T47D (cell line): ENCODE measurements at regions not wholly inside any gene's neighbourhood (a gene's known extent, or its start where the extent isn't known, plus 50 kb on each side); places are given as distances from the start of the nearest gene placed in this dataset.
"Not testable (repeated sequence)": the region's sequence is repeated elsewhere in the genome, so short reads cannot be mapped to it uniquely, and the experiment has no call there.

Experiments
- DNase-seq, 2 experiments: peaks; one replicate each; pipeline versions ENCODE4 v3.0.0 to v3.0.0-alpha.2; 2011 to 2012; ENCODE audit warnings: low read depth in 1 of 2, low spot score in 1 of 2
- JUND ChIP-seq: IDR thresholded peaks from 2 replicates; pipeline ENCODE4 v1.6.1; 2012; ENCODE audit warnings: low read depth
- in situ Hi-C: cut with HindIII; loops from 2 replicates; pipeline ENCODE4 v1.10.0; 2016; ENCODE audit warnings: low sequenced_read_pairs, low pct_unique_long_range_greater_than_20kb

- DNase-seq, result no peak
- TF ChIP-seq JUND, result no peak
- in situ Hi-C loops, result no loop called here
These were observed 626.7 kb upstream of the DEFB115 start for GRCh38 chr20:30630761-30631160.

GRCh38 chr20:30631261-30631789 is 626.1 kb upstream of the DEFB115 start:
- in situ Hi-C loops, DNase-seq: not testable (repeated sequence)

DNA sequence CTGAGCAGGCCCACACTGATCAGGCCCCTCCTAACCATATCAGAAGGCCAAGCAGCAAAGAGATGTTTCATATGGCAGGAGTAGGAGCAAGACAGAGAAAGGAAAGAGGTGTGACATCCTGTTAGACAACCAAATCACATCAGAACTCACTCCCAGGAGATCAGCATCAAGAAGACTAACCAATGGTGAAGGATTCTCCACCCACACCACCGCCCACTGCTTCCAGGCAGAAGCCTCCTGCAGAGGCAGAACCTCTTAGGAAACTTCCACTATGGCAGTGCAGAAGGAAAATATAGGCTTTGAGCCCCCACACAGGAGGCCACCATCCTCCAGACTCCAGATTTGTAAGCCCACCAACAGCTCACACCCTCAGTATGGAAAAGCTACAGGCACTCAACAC is 624.7 kb upstream of the DEFB115 start:
- in situ Hi-C loops, DNase-seq: not testable (repeated sequence)

DNA sequence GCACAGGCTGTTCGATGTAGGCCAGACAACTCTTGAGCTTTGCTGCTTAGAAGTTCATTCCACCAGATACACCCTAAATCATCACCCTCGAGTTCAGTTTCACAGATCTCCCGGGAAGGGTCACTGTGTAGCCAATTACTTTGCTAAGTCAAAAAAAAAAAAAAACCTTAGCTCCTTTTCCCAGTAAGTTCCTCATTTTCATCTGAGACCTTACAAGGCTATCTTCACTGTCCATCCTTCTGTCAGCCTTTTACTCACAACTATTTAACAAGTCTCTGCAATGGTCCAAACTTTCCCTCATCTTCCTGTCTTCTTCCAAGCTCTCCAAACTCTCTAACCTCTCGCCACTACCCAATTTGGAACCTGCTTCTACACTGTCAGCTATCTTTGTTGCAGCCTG is 615.9 kb upstream of the DEFB115 start:
- in situ Hi-C loops, DNase-seq: not testable (repeated sequence)

- DNase-seq, in situ Hi-C loops: not testable (repeated sequence)
These were observed 596.5 kb upstream of the DEFB115 start for GRCh38 chr20:30660982-30661381.

DNA sequence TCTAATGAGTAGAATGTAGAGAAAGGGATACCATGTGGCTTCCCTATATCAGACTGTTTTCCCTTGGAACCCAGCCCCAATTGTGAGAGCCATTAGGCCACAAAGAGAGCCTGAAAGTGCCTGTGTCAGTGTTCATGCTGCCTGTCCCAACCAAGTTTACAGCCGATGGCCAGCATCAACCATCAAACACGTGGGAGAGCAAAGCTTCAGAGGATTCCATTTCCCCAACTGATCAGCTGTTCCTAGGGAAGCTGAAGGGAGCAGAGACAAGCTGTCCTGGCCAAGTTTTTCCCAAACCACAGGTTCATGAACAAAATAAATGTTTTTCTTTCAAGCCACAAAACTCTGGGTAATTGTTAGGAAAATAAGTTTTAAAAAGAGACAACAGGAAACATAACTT is 589.0 kb upstream of the DEFB115 start:
- in situ Hi-C loops, result not testable (repeated sequence)

DNA sequence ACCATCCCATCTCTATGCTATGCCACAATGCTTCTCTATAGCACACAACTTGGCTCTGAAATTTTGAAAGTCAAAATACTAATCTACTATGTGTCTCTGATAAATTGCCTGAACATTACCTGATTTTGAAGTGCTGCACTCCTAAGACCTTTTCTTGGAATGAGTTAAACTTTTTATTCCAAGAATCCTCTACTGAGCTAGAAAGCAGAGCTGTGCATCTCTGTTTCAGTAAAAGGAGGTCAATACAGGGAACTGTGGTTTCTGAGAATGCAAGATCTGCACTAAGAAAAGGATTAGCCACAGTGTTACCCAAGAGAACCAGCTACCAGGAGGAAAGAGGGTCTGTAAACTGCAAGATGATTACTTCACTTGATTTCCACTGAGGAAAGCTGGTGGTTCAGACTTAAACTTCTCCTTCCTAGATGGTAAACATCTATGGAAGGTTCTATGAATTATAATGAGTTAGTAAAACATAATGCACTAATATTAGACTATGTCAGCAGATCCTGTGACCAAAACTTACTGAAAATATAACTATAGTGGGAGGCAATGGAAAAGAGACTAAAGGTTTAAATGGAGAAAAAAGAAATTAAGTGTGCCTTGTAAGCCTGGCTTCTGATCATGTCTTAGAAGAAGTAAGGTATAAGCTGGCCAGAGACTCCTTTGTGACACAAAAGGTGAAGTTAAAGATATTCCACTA is 588.0 kb upstream of the DEFB115 start:
- in situ Hi-C loops, DNase-seq: not testable (repeated sequence)

More for the DNA sequence above, 589.0 kb upstream of the DEFB115 start:
- DNase-seq, result not testable (repeated sequence)

DNA sequence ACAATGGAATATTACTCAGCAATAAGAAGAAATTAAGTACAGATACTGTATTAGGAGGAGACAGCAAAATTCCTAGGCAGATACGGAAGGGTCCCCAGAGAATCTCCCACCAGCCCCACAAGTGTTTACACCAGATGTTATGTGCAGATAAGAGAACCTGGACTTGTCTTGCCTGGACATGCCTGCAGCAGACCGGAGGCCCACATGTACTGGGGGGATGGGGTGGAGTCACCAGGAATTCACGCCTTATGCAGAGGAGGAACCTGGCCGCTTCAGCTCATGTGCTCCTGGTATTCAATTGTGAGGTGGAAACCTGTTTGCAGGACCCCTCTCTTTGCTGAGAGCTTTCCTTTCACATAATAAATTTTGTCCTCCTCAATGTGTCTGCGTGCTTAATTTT is 586.3 kb upstream of the DEFB115 start:
- DNase-seq, in situ Hi-C loops: not testable (repeated sequence)

GRCh38 chr20:30675988-30676564 is 581.4 kb upstream of the DEFB115 start:
- in situ Hi-C loops, DNase-seq: not testable (repeated sequence)

- in situ Hi-C loops, DNase-seq: not testable (repeated sequence)
These were observed 575.2 kb upstream of the DEFB115 start for GRCh38 chr20:30682236-30682635.

DNA sequence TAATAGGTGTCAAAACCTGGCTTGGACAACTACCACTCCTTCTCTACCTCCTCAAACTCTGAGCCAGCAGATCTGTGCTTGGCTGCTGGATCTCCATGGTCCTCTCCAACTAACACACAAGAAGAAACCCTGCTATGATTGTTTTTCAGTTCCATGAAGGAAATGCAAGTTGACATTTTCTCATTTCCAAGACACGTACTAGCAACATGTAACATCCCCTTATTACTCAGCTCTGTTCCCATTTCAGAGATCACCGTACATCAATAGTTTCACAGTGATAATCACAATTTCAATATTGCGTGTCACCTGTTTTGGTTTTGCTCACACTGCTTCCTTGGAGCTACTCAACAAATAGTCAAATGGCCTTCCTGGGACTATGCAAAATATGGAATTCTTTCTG is 544.6 kb upstream of the DEFB115 start:
- DNase-seq, in situ Hi-C loops: not testable (repeated sequence)

DNA sequence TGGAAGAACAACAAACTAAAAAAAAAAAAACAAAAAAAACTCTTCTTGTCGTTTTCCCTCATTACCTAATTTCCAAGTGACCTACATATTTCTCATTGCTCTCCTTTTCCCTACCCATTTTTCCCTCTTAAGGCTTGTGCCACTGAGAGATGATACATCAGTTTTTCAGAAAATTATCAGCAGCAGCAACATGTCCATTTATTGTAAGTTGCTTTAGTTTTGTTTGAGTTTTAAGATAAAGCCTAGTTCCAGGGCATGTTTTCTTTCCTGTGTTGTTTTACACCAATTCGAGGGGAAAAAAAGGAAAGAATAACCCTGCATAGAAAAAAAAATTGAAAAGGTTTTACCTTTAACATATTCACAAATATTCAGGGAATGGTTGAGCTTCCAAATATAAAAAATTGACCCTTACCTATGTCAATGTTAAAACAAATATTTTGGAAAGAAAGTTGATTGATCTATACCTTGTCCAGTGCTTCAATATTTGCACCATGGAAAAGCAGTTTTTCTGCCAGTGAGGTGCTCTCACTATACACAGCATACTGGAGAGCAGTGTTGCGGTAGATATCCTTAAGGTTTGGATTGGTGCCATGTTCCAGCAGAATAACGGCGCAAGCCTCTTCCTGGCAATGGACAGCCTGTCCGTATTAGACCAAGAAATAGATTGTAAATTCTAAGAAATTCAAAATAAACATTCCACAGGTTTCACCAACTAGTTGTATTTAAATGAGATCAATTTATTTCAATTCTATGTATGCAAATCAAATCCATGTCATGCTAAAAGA is 537.9 kb upstream of the DEFB115 start:
- in situ Hi-C loops, DNase-seq: not testable (repeated sequence)

- in situ Hi-C loops, DNase-seq: not testable (repeated sequence)
These were observed 534.0 kb upstream of the DEFB115 start for GRCh38 chr20:30723511-30723910.

- peak; percentile 27 to 86 for DNase-seq
- in situ Hi-C loops, result not testable (repeated sequence)
These were observed 533.4 kb upstream of the DEFB115 start for GRCh38 chr20:30723934-30724687.

DNA sequence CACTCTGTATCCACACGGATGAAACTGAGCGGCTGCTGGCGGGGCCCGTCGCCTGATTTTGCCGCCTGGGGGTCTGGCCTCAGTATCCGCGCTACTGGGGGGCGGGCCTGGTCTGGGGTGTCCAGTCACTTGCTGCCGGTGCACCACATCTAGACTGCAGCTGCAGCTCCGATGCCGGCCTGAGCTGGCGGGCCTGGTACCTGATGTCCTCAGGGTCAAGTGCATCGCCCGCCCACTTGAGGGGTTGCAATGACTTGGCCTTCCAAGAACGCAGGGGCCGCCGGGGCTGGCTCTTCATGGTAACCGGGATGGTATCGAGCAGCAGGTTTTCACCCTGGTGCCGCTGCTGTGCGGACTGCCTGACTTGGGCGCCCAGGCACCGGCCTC is 532.8 kb upstream of the DEFB115 start:
- in situ Hi-C loops, DNase-seq: not testable (repeated sequence)

DNA sequence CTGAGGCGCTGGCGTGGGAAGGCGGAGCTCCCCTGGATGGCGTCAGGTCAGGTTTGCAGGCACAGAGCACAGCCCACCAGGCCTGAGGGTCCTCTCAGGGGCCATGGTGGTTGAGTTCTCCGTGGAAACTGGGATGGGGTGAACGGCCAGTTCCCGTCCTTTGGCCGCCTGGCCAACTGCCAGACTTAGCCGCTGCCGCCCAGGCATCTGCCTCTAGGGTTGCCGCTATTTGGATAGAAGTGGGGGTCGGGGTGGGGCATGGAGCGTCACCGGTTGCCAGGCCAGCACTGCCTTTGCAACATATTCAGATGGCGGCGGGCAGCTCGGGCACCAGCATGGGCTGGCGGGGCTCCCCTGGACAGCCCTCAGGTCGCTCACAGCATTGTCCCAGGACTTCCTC is 532.3 kb upstream of the DEFB115 start:
- DNase-seq, in situ Hi-C loops: not testable (repeated sequence)

GRCh38 chr20:30728271-30728885 is 529.1 kb upstream of the DEFB115 start:
- DNase-seq, in situ Hi-C loops: not testable (repeated sequence)
